GM21360 (cell line): ENCODE measurements at regions not wholly inside any gene's neighbourhood (a gene's known extent, or its start where the extent isn't known, plus 50 kb on each side); places are given as distances from the start of the nearest gene placed in this dataset.

Experiments
- ATAC-seq: cut with Tn5 transposase; IDR thresholded peaks from one replicate; pipeline ENCODE4 v1.9.1; 2021; ENCODE audit warnings: mild to moderate bottlenecking, moderate library complexity; ENCODE audit not compliant: unreplicated experiment

GRCh38 chr18:75815767-75816166, 388.3 kb upstream of the SMIM21 start:
- ATAC-seq: no peak

DNA sequence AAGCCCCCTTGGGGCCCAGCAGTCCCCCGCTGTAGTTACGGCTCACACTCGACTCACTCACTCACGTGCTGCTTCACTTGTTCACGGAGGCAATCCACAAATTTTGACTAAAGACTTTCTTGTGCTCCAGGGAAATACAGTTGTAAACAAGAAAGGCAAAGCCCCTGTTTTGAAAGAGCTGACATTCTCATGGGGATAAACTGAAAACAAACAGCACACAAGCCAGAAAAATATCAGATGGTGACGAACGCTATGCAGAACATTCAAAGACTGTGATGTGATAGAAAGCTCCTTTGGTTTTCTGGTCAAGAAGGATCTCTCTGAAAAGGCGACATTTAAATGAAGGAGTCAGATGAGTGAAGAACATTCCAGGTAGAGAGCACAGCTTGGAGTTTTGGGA, 385.3 kb upstream of the SMIM21 start:
- no peak for ATAC-seq

GRCh38 chr18:75810961-75811551, 383.6 kb upstream of the SMIM21 start:
- no peak for ATAC-seq

- no peak for ATAC-seq
Observed at GRCh38 chr18:75810516-75810915, 383.0 kb upstream of the SMIM21 start.

- no peak for ATAC-seq
Observed at GRCh38 chr18:75809926-75810255, 382.4 kb upstream of the SMIM21 start.

DNA sequence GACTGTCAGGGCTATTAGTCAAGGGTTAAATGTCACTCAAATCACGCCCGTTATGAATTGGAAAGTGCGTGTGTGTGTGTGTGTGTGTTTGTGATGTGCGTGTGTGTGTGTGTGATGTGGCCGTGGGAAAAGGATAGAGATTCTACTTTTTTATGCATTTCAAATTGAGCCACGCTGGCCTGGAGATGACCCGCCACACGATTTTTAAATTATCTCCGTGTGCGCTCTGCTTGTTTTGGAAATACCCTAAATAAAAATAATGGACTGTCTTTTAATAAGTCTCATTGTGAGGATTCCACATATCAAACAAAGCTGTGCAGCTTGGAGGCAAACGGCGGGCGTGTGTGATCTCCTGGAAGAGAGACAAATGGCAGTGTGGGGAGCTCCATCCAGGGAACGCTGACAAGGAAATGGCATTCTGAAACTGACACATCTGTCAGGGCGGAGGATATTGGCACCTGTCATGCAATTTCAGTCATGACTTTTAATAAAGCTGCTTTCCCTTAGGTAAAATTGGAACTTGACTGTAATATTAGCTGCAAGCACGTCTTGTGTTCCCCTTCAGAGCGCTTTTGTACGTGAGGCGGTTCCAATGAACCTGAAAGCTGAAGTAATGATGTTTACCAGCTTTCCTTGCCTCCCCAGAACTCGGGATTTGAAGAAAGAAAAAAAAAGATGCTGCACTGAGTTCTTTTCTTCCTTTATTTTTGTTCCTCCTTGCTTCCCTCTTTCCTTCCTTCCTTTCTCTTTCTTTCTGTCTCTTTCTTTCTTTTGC, 381.8 kb upstream of the SMIM21 start:
- no peak for ATAC-seq

GRCh38 chr18:75805265-75805664, 377.8 kb upstream of the SMIM21 start:
- ATAC-seq: no peak

GRCh38 chr18:75802681-75803080, 375.2 kb upstream of the SMIM21 start:
- no peak for ATAC-seq

- ATAC-seq: no peak
Observed at GRCh38 chr18:75801178-75801577, 373.7 kb upstream of the SMIM21 start.

DNA sequence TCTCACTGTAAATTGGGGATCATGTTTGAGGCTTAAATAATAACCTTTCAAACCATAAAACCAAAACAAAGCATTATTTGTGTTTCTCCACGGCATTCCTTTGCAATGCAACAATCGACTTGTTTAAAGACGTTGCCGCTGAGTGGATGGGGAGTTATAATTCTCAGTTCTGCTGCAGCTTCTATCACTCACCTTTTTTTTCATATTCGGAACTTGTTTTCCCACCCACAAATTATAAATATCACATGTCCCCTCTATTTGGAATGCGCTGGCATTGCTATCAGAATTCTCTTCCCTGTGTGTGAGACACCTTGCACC, 372.8 kb upstream of the SMIM21 start:
- no peak for ATAC-seq

GRCh38 chr18:75799449-75800330, 372.2 kb upstream of the SMIM21 start:
- no peak for ATAC-seq

GRCh38 chr18:75797046-75797445, 369.5 kb upstream of the SMIM21 start:
- no peak for ATAC-seq

DNA sequence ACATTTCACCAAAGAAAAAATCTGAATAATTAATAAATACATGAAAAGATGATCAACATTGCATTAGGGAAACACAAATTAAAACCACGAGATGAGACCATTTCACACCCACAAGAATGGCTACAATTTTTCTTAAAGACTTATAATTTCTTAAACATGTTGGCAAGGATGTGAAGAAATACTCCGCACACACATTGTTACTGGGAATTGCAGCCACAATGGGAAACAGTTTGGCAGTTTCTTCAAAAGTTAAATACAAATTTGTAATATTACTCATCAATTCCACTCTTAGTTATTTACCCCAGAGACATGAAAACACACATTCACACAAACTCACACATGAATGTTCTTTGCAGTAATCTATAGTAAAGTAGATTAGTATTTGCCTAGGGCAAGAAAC, 363.3 kb upstream of the SMIM21 start:
- no peak for ATAC-seq

GRCh38 chr18:75790111-75790510, 362.6 kb upstream of the SMIM21 start:
- ATAC-seq: no peak

DNA sequence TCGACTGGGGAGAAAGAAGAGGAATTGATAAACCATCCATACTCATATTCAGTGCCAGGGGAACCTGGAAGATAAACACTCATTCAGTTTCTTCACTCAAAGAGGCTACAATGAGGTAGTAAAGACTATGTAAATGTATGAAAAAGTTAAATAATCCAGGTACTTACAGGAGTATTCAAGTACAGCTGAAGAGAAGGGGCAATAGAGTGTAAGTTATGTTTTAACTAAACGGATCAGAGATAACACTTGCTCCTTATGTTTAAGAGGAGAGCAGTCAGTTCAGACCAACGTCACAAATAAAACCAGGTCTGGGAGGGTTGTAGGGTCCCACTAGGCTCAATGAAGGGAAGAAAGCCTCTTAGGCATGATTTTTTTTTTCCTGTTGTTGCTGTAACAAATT, 358.3 kb upstream of the SMIM21 start:
- ATAC-seq: no peak

GRCh38 chr18:75785206-75785605, 357.7 kb upstream of the SMIM21 start:
- no peak for ATAC-seq

- ATAC-seq: no peak
Observed at GRCh38 chr18:75784390-75784789, 356.9 kb upstream of the SMIM21 start.

GRCh38 chr18:75783566-75784281, 356.2 kb upstream of the SMIM21 start:
- ATAC-seq: no peak

GRCh38 chr18:75782826-75783225, 355.3 kb upstream of the SMIM21 start:
- no peak for ATAC-seq

DNA sequence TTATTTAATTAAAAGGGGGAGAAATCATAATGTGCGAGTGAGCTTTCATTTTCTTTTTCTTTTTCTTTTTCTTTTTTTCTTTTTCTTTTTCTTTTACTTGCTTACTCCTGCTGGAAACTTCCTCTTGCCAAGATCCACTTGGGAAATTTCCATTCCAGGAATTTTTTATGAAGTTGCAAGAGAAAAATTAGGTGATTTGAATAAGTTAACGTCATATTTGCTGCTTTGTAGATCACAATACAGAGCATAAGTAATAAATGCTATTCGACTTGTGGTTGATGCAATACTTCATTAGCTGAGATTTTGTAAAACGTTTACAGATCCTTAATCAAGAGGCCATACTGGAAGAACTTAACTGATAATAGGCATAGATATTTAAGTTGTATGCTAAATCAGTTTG, 354.7 kb upstream of the SMIM21 start:
- ATAC-seq: no peak

GRCh38 chr18:75779910-75780309, 352.4 kb upstream of the SMIM21 start:
- no peak for ATAC-seq
